IPS-20b (cell line): ENCODE measurements at regions not wholly inside any gene's neighbourhood (a gene's known extent, or its start where the extent isn't known, plus 50 kb on each side); places are given as distances from the start of the nearest gene placed in this dataset.

Source experiments
- H3K27ac ChIP-seq: one replicate; pipeline ENCODE4 v1.5.1; 2013; ENCODE audit warnings: low read length
- H3K27me3 ChIP-seq: 2 replicates; pipeline ENCODE4 v1.6.1; 2013; ENCODE audit warnings: mild to moderate bottlenecking, low read length, inconsistent platforms; ENCODE audit not compliant: insufficient read depth
- H3K36me3 ChIP-seq: 2 replicates; pipeline ENCODE4 v1.6.1; 2013; ENCODE audit warnings: low read depth, mild to moderate bottlenecking, inconsistent platforms, low read length, moderate library complexity; ENCODE audit not compliant: insufficient read depth
- H3K4me1 ChIP-seq: 2 replicates; pipeline ENCODE4 v1.6.1; 2013; ENCODE audit warnings: mild to moderate bottlenecking, control low read depth, inconsistent platforms, low read length, moderate library complexity; ENCODE audit not compliant: insufficient read depth
- H3K4me3 ChIP-seq: 2 replicates; pipeline ENCODE4 v1.5.1; 2013; ENCODE audit warnings: mild to moderate bottlenecking, low read length, inconsistent platforms
- H3K9ac ChIP-seq: 2 replicates; pipeline ENCODE4 v1.6.1; 2013; ENCODE audit warnings: low read depth, mild to moderate bottlenecking, inconsistent platforms, low read length, moderate library complexity
- H3K9me3 ChIP-seq: 2 replicates; pipeline ENCODE4 v1.6.1; 2013; ENCODE audit warnings: mild to moderate bottlenecking, low read depth, low read length, inconsistent platforms; ENCODE audit not compliant: insufficient read depth

GRCh38 chr11:97254790-97255189 lies 865.0 kb downstream of the JRKL start:
- Histone ChIP-seq H3K36me3 (no peaks in the 10 kb centered on the region), H3K27me3 (no peaks in the 10 kb centered on the region), H3K9ac (no peak overlapping the region), H3K4me1 (no peaks in the 10 kb centered on the region), H3K4me3 (no peak overlapping the region), H3K9me3 (no peaks in the 10 kb centered on the region), H3K27ac (no peak overlapping the region)

- no peaks in the 10 kb centered on the region for H3K36me3 ChIP-seq
- no peak overlapping the region for H3K9ac ChIP-seq
- no peaks in the 10 kb centered on the region for H3K9me3 ChIP-seq
- H3K4me1 ChIP-seq: no peaks in the 10 kb centered on the region
- H3K4me3 ChIP-seq: no peak overlapping the region
- no peak overlapping the region for H3K27ac ChIP-seq
- no peaks in the 10 kb centered on the region for H3K27me3 ChIP-seq
Observed at GRCh38 chr11:97259434-97259833, 869.6 kb downstream of the JRKL start.

- Histone ChIP-seq H3K36me3 (no peaks in the 10 kb centered on the region), H3K27ac (no peak overlapping the region), H3K27me3 (no peaks in the 10 kb centered on the region), H3K9me3 (no peaks in the 10 kb centered on the region), H3K4me1 (no peaks in the 10 kb centered on the region), H3K4me3 (no peak overlapping the region), H3K9ac (no peak overlapping the region)
Observed at GRCh38 chr11:97259884-97260283, 870.1 kb downstream of the JRKL start.

- Histone ChIP-seq H3K9me3 (no peaks in the 10 kb centered on the region), H3K4me1 (no peaks in the 10 kb centered on the region), H3K4me3 (no peak overlapping the region), H3K36me3 (no peaks in the 10 kb centered on the region), H3K9ac (no peak overlapping the region), H3K27ac (no peak overlapping the region), H3K27me3 (no peaks in the 10 kb centered on the region)
Observed at GRCh38 chr11:97263183-97263858, 873.5 kb downstream of the JRKL start.

- H3K36me3 ChIP-seq: no peaks in the 10 kb centered on the region
- H3K9ac ChIP-seq: no peak overlapping the region
- H3K27ac ChIP-seq: no peak overlapping the region
- no peak overlapping the region for H3K4me3 ChIP-seq
- no peaks in the 10 kb centered on the region for H3K9me3 ChIP-seq
- no peaks in the 10 kb centered on the region for H3K4me1 ChIP-seq
- H3K27me3 ChIP-seq: no peaks in the 10 kb centered on the region
Observed at GRCh38 chr11:97269527-97269926, 879.7 kb downstream of the JRKL start.

- Histone ChIP-seq H3K9me3 (no peaks in the 10 kb centered on the region), H3K9ac (no peak overlapping the region), H3K27me3 (no peaks in the 10 kb centered on the region), H3K36me3 (no peaks in the 10 kb centered on the region), H3K4me1 (no peaks in the 10 kb centered on the region), H3K4me3 (no peak overlapping the region), H3K27ac (no peak overlapping the region)
Observed at GRCh38 chr11:97279341-97279740, 889.5 kb downstream of the JRKL start.

GRCh38 chr11:97280347-97280746 lies 890.5 kb downstream of the JRKL start:
- H3K4me1 ChIP-seq: no peaks in the 10 kb centered on the region
- no peaks in the 10 kb centered on the region for H3K36me3 ChIP-seq
- no peak overlapping the region for H3K9ac ChIP-seq
- H3K9me3 ChIP-seq: no peaks in the 10 kb centered on the region
- H3K27ac ChIP-seq: no peak overlapping the region
- H3K27me3 ChIP-seq: no peaks in the 10 kb centered on the region
- H3K4me3 ChIP-seq: no peak overlapping the region

GRCh38 chr11:97289823-97290222 lies 900.0 kb downstream of the JRKL start:
- no peaks in the 10 kb centered on the region for H3K36me3 ChIP-seq
- no peak overlapping the region for H3K4me3 ChIP-seq
- H3K4me1 ChIP-seq: no peaks in the 10 kb centered on the region
- H3K27me3 ChIP-seq: no peaks in the 10 kb centered on the region
- no peak overlapping the region for H3K9ac ChIP-seq
- peaks cover 10% of the 10 kb centered on the region; the same call in 1 of the 2 replicates for H3K9me3 ChIP-seq
- no peak overlapping the region for H3K27ac ChIP-seq

- Histone ChIP-seq H3K36me3 (no peaks in the 10 kb centered on the region), H3K4me1 (no peaks in the 10 kb centered on the region), H3K9me3 (peaks cover 10% of the 10 kb centered on the region; the same call in 1 of the 2 replicates), H3K9ac (no peak overlapping the region), H3K27ac (no peak overlapping the region), H3K4me3 (no peak overlapping the region), H3K27me3 (no peaks in the 10 kb centered on the region)
Observed at GRCh38 chr11:97290464-97291041, 900.7 kb downstream of the JRKL start.

- no peak overlapping the region for H3K27ac ChIP-seq
- no peak overlapping the region for H3K4me3 ChIP-seq
- no peak overlapping the region for H3K9ac ChIP-seq
- no peaks in the 10 kb centered on the region for H3K27me3 ChIP-seq
- H3K36me3 ChIP-seq: no peaks in the 10 kb centered on the region
- H3K9me3 ChIP-seq: peaks cover 5% of the 10 kb centered on the region; the same call in 1 of the 2 replicates
- no peaks in the 10 kb centered on the region for H3K4me1 ChIP-seq
Observed at GRCh38 chr11:97296301-97296700, 906.5 kb downstream of the JRKL start.

- H3K27ac ChIP-seq: no peak overlapping the region
- no peaks in the 10 kb centered on the region for H3K4me1 ChIP-seq
- no peaks in the 10 kb centered on the region for H3K9me3 ChIP-seq
- H3K9ac ChIP-seq: no peak overlapping the region
- no peaks in the 10 kb centered on the region for H3K36me3 ChIP-seq
- H3K27me3 ChIP-seq: no peaks in the 10 kb centered on the region
- no peak overlapping the region for H3K4me3 ChIP-seq
Observed at GRCh38 chr11:97309291-97309690, 919.5 kb downstream of the JRKL start.

GRCh38 chr11:97325693-97326092 lies 935.9 kb downstream of the JRKL start:
- H3K9me3 ChIP-seq: no peaks in the 10 kb centered on the region
- H3K4me1 ChIP-seq: no peaks in the 10 kb centered on the region

More at GRCh38 chr11:97325693-97326092, 935.9 kb downstream of the JRKL start:
- no peak overlapping the region for H3K27ac ChIP-seq
- no peaks in the 10 kb centered on the region for H3K27me3 ChIP-seq
- H3K36me3 ChIP-seq: no peaks in the 10 kb centered on the region
- no peak overlapping the region for H3K4me3 ChIP-seq
- no peak overlapping the region for H3K9ac ChIP-seq
